ENCODE measurements at regions not wholly inside any gene's neighbourhood (a gene's known extent, or its start where the extent isn't known, plus 50 kb on each side); places are given as distances from the start of the nearest gene placed in this dataset.

DNA sequence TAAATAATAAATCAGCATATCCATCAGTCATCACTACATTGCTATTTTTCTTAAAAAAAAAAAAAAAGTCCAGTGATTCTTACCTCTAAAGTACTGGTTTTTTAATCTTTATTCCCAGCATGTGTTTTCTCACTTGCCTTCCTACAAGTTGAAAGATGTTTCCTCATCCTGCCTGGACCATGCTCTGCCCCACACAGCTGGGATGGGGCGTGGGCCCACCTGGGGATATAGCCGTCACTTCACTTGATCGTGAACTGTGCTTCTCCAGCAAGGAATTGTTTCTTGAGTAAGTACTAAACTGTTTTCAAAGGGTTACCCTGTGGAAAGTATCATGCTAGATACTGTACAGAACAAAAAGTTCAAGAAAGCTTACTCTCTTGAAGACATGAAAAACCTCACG is 212.6 kb upstream of the HTR1E start:
- TF ChIP-seq ZNF292 (CRISPR knock-in tag; IDR thresholded peaks at IDR 0.05; ENCODE audit: borderline replicate concordance, low read depth), result no peak
- no peak for TF ChIP-seq SATB2 (CRISPR knock-in tag; IDR thresholded peaks at IDR 0.05)
- no peak for TF ChIP-seq KLF11 (CRISPR knock-in tag; IDR thresholded peaks at IDR 0.05)
- TF ChIP-seq HOXA3 (CRISPR knock-in tag; IDR thresholded peaks at IDR 0.05), result no peak
- TF ChIP-seq ATF7-NPFF (CRISPR knock-in tag; IDR thresholded peaks at IDR 0.05; ENCODE audit: low read depth), result no peak
- no peak for TF ChIP-seq TEAD3 (CRISPR knock-in tag; optimal IDR thresholded peaks at IDR 0.05; ENCODE audit: borderline replicate concordance)
- no peak for TF ChIP-seq ZNF446 (CRISPR knock-in tag; IDR thresholded peaks at IDR 0.05)
- no peak for TF ChIP-seq FIP1L1 (IDR thresholded peaks at IDR 0.05; ENCODE audit: borderline replicate concordance, insufficient read depth, low read depth, low read length)
- TF ChIP-seq ZMYM2 (CRISPR knock-in tag; IDR thresholded peaks at IDR 0.05), result no peak
- no peak for TF ChIP-seq ZNF839 (CRISPR knock-in tag; IDR thresholded peaks at IDR 0.05; ENCODE audit: borderline replicate concordance)
- TF ChIP-seq ZNF768 (CRISPR knock-in tag; IDR thresholded peaks at IDR 0.05), result no peak
- TF ChIP-seq ZNF577 (CRISPR knock-in tag; IDR thresholded peaks at IDR 0.05; ENCODE audit: borderline replicate concordance, low read depth), result no peak
- TF ChIP-seq, protein P1, sequence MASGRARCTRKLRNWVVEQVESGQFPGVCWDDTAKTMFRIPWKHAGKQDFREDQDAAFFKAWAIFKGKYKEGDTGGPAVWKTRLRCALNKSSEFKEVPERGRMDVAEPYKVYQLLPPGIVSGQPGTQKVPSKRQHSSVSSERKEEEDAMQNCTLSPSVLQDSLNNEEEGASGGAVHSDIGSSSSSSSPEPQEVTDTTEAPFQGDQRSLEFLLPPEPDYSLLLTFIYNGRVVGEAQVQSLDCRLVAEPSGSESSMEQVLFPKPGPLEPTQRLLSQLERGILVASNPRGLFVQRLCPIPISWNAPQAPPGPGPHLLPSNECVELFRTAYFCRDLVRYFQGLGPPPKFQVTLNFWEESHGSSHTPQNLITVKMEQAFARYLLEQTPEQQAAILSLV (CRISPR knock-in tag; IDR thresholded peaks at IDR 0.05; ENCODE audit: borderline replicate concordance), result no peak
- CTCF ChIA-PET (ENCODE audit: low intra/inter-chr PET ratio, low total read pairs), result no interaction called here

More for the DNA sequence above, 212.6 kb upstream of the HTR1E start:
- H2AFZ ChIP-seq (ENCODE audit: low read length), result no peak overlapping the region
- POLR2A ChIA-PET, result no interaction called here
- H3K9ac ChIP-seq (ENCODE audit: insufficient read depth, low read depth, low read length), result no peak overlapping the region
- H3K27ac ChIP-seq (ENCODE audit: extremely low read length, insufficient read depth, low read length), result no peak overlapping the region
- DNase-seq (ENCODE audit: low spot score) (no peak), ATAC-seq (no peak), FAIRE-seq (no peak)
- no peaks in the 10 kb centered on the region for H3K4me1 ChIP-seq (ENCODE audit: insufficient read depth, low read length)
- no peak overlapping the region for H3K4me3 ChIP-seq (replicated peaks in 1 of 3; ENCODE audit: insufficient read depth in 1 of 3, low read depth in 2 of 3, low read length in 3 of 3)
- intact Hi-C loops (cut with micrococcal nuclease; ENCODE audit: unreplicated experiment), result no loop called here
- BruUV-seq (replicated peaks), result no TSS peak
- no peaks in the 10 kb centered on the region for H3K27me3 ChIP-seq (ENCODE audit: control insufficient read depth in 1 of 2, insufficient read depth in 2 of 2, low read length in 2 of 2)
- no peaks in the 10 kb centered on the region for H3K79me2 ChIP-seq (ENCODE audit: insufficient read depth, low read length)
- WGBS (ENCODE audit: low lambda C conversion rate), result 23% methylated on average over 4 of the region's 4 CpGs
- H3K9me3 ChIP-seq (ENCODE audit: low read length), result no peaks in the 10 kb centered on the region
- in situ Hi-C loops (cut with HindIII; ENCODE audit: extremely low pct_ligation_motif_present, low pct_unique_long_range_greater_than_20kb), result no loop called here
- no peak overlapping the region for H3K4me2 ChIP-seq (ENCODE audit: low read depth, low read length)
- no peaks in the 10 kb centered on the region for H4K20me1 ChIP-seq (ENCODE audit: insufficient read depth, low read length)
- H3K36me3 ChIP-seq (replicated peaks in 1 of 2; ENCODE audit: control insufficient read depth in 1 of 2, insufficient read depth in 2 of 2, low read length in 2 of 2), result no peaks in the 10 kb centered on the region
